Limb (tissue), 2 donors: ENCODE measurements at regions not wholly inside any gene's neighbourhood (a gene's known extent, or its start where the extent isn't known, plus 50 kb on each side); places are given as distances from the start of the nearest gene placed in this dataset.
"Not testable (repeated sequence)": the region's sequence is repeated elsewhere in the genome, so short reads cannot be mapped to it uniquely, and the experiment has no call there.

ENCODE experiments used
- DNase-seq, 2 donors: peaks; one replicate each; pipeline ENCODE4 v3.0.0-alpha.2; 2016; ENCODE audit errors: extremely low spot score in 2 of 2

DNA sequence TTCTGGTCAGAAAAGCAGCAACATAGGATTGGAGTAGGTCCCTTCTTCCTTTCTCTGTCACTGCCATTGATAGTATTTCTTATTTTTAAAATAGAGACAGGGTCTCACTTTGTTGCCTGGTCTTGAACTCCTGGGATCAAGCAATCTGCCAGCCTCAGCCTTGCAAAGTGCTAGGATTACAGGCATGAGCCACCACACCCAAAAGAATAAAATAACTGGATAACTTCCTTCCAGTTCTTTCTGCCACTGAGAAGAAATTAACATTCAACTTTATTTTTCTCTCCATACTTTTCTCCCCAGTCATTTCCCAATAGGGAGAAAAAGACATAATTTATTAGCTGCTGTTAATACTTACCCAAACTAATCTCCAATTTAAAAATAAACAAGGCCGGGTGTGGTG, 91.9 kb upstream of the MED13 start:
- no peak for DNase-seq

- DNase-seq, result no peak
Observed at GRCh38 chr17:62154909-62155308, 89.8 kb upstream of the MED13 start.

DNA sequence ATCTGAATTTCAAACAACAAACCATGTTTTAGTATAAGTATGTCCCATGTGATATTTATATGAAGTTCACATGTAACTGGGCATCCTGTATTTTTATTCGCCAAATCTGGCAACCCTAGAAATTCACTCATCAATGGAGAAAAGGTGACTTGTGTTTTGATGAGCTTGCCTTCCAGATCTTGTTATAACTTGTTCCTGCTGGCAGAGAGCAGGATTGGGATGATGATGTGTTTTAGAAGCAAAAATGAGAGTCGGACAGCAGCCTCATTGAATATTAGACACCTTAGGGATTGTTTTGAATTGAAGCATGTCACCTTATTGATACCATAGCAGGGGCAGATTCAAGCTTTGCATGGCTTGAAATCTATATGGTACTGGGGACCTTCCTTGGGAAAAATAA, 85.4 kb upstream of the MED13 start:
- no peak for DNase-seq

- DNase-seq, result no peak
Observed at GRCh38 chr17:62149961-62150360, 84.9 kb upstream of the MED13 start.

DNA sequence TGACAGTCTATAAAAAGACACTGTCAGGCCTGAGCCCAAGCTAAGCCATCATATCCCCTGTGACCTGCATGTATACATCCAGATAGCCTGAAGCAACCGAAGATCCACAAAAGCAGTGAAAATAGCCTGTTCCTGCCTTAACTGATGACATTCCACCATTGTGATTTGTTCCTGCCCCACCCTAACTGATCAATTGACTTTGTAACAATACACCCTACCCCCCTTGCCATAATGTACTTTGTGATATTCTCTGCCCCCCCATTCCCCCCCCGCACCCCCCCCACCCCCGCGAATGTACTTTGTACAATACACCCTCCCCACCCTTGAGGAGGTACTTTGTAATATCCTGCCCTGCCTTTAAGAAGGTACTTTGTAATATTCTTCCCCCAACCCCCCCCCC, 82.2 kb upstream of the MED13 start:
- DNase-seq, result no peak

GRCh38 chr17:62140836-62141235, 75.8 kb upstream of the MED13 start:
- DNase-seq, result no peak

DNA sequence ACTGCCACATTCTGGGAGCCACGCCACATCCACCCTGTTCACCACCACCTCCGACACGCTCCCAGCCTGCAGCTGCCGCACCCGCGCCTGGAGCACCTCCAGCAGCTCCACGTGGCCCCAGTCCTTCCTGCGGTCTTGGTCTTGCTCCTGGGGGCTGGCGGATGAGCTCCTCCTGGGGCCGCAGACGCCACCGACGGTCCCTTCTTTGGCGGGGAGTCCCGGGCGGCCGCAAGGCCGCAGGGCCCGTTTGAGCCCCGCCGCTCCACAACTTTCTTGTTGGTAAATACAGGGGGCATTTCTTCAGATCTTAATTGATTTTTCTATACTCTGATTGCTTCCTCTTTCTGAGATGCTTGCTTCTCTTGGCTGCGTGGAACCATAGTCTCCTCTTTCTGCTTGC, 75.3 kb upstream of the MED13 start:
- no peak for DNase-seq

DNA sequence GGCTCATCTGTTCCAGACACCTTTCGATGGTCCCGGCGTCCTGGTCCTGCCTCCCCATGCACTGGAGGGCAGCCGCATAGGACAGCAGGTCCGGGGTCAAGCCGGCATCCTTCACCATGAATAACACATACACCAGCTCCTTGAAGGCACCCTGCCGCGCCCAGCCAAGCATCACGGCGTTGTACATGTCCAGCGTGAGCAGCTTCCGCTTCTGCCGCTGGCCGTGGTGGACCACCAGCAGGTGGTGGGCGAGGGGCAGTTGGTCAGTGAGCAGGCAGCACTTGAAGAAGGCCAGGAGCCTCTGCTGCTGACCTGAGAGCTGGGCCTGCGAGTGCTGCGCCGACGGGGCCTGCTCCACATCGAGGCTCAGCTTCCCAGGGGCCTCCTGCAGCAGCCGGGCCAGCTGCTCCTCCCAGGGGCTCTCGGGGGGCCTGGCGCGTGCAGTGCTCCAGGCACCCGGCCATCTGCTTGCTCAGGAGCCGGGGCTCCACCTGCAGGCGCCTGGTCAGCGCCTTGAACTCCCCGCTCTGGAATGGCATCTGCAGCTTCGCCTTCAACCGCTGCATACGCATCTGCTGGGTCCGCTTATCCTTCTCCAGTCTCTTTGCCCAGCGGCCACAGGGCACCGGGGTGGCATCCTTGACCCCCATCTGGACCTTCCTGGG, 74.7 kb upstream of the MED13 start:
- DNase-seq, result not testable (repeated sequence)

- DNase-seq, result no peak
Observed at GRCh38 chr17:62139141-62139540, 74.1 kb upstream of the MED13 start.

DNA sequence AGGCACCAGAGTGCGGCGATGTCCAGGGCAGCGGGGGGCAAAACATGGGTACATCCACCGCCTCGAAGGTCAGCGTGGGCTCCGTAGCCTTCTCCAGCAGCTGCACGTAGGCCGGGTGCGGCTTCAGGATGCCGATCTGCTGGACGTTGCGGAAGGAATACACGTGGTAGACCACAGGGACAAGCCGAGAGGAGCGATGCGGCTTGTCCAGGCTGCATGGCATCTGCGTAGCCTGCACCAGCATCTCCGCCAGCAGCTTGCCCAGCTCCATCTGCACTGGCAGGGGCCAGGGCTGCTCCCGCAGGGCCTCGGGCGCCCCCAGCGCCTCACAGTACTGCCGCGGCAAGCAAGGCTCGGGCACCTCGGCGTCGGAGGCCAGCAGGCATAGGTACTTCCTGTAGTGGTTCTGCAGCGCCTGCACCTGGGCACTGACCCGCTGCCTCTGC, 73.6 kb upstream of the MED13 start:
- not testable (repeated sequence) for DNase-seq

- peak in 1 of 2 donors; percentile 47 for DNase-seq
Observed at GRCh38 chr17:62137734-62138624, 72.9 kb upstream of the MED13 start.

- not testable (repeated sequence) for DNase-seq
Observed at GRCh38 chr17:62137013-62137733, 72.1 kb upstream of the MED13 start.

GRCh38 chr17:62135742-62136141, 70.7 kb upstream of the MED13 start:
- no peak for DNase-seq

- not testable (repeated sequence) for DNase-seq
Observed at GRCh38 chr17:62135096-62135495, 70.0 kb upstream of the MED13 start.

GRCh38 chr17:62134397-62134796, 69.3 kb upstream of the MED13 start:
- no peak for DNase-seq

GRCh38 chr17:62131271-62131670, 66.2 kb upstream of the MED13 start:
- DNase-seq, result not testable (repeated sequence)

GRCh38 chr17:62130739-62131138, 65.7 kb upstream of the MED13 start:
- no peak for DNase-seq

DNA sequence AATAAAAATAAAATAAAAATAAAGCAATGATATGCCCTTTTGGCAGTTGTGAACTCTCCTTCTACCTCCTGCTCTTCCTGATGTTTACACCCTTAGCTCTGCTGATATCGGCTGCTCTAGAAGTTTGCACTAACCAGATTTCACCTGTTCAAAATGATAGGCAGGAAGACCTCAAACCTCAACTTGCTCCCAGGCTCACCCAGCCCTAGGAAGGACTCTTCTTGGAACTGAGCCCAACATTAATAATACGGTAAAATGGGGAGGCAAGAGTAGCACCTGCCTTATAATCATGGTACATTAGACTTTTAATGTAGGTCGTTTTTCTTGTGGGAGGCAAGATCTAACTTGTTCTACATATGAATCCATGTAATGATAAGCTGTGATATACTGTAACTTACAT, 61.2 kb upstream of the MED13 start:
- DNase-seq, result no peak

DNA sequence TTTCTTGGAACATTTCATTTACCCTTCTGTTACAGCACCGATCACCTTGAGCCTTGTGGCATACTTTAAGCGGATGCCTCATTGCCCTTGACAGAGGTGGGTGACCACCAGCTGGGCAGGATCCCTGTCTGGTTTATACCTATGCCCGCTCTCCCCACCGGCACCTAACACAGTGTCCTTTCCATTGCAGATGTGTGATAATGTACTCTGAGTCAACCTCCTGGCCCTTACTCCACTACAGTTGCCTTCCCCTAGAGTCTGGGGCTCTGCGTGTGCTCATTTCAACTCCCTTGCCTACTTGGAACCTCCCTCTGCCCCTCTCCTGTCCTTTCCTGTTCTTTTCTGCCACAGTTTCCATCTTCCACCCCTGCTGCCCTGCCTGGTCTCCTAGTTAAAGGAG, 60.2 kb upstream of the MED13 start:
- no peak for DNase-seq

DNA sequence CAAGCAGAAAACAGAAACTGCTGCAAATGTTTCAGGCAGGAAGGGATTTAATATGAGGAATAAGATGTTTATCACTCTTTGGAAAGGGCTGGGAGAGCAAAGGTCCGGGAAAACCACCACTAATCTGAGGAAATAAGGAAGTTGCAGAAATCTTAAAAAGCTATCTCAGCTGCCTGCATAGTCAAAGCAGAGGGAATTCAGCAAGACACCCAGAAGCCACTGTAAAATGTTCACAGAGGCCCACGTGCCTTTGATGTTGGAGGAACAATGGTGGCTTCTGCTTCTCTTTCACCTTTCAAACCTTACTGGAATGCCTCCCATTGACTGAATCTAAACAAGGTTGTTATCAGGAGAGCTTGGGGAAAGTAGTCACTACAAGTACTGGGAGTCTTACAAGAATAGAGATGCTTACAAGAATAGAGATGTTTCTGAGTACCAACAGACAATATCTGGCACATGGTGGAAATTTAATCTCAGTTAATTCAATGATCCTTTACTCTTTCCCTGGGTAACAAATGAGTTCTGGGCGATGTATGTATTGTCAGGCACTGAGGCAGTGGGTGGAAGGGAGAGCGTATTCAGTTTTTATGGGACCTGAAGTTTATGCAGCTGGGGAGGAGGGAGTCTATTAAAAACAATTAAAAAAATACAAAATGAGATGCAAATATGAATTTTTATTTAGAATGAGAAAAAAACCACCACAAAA, 56.1 kb upstream of the MED13 start:
- no peak for DNase-seq

DNA sequence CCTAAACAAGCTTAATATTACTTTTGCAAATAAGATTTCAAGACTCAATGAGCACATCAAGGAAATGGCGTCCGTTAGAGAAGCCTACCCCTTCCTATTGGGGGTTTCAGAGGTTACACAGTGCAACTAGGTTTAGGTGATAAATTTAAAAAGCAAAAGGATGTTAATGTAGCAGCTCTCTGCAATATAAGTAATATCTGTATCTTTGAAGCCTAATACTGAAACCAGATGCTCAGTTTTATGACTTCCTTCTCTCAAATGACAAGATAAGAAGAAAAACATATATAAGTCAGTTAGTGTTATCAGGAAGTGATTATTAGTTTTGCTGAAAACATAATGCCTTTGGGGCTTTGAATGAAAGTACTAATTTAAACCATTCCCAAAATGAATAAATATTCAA, 54.3 kb upstream of the MED13 start:
- DNase-seq, result no peak
